Calu3 (cell line): ENCODE measurements at regions not wholly inside any gene's neighbourhood (a gene's known extent, or its start where the extent isn't known, plus 50 kb on each side); places are given as distances from the start of the nearest gene placed in this dataset.

Source experiments
- BruUV-seq: library from RNA; stranded (reverse); fragments of 400-500 nt; replicated peaks from 2 replicates; lab custom pipeline; 2021; lab: Mats Ljungman, UMichigan
- CTCF ChIA-PET: fragments of 300-600 bp; sonication (Branson Sonifier 250); formaldehyde crosslinking; loops from one replicate; lab custom pipeline; 2022; ENCODE audit warnings: antibody characterized with exemption; lab: Charles Lee
- DNase-seq: peaks from one replicate; pipeline ENCODE4 v3.0.0; 2022
- H3K27ac Mint-ChIP-seq: one replicate; pipeline ENCODE4 v1.8.0; 2022; ENCODE audit warnings: mixed read lengths; ENCODE audit not compliant: unreplicated experiment
- H3K27me3 Mint-ChIP-seq: one replicate; pipeline ENCODE4 v1.8.0; 2022; ENCODE audit warnings: mixed read lengths; ENCODE audit not compliant: unreplicated experiment
- H3K36me3 Mint-ChIP-seq: one replicate; pipeline ENCODE4 v1.8.0; 2022; ENCODE audit warnings: mild to moderate bottlenecking, moderate library complexity, mixed read lengths; ENCODE audit not compliant: insufficient read depth, unreplicated experiment
- H3K4me1 Mint-ChIP-seq: one replicate; pipeline ENCODE4 v1.8.0; 2022; ENCODE audit warnings: mild to moderate bottlenecking, low read depth, mixed read lengths; ENCODE audit not compliant: unreplicated experiment
- H3K4me3 Mint-ChIP-seq: one replicate; pipeline ENCODE4 v1.8.0; 2022; ENCODE audit warnings: mild to moderate bottlenecking, low read depth, moderate library complexity, mixed read lengths; ENCODE audit not compliant: unreplicated experiment
- H3K9me3 Mint-ChIP-seq: one replicate; pipeline ENCODE4 v1.8.0; 2022; ENCODE audit warnings: low read depth, mixed read lengths; ENCODE audit not compliant: unreplicated experiment
- intact Hi-C: fragments of 100-400 bp; cut with micrococcal nuclease; formaldehyde crosslinking; loops from one replicate; pipeline ENCODE4 v1.10.0; 2022; ENCODE audit not compliant: unreplicated experiment
- TF ChIP-seq, protein P1 (sequence below): fragments of 200-600 bp; IDR thresholded peaks from one replicate; pipeline ENCODE4 v1.8.0; 2022; ENCODE audit warnings: antibody characterized with exemption; ENCODE audit not compliant: unreplicated experiment

DNA sequence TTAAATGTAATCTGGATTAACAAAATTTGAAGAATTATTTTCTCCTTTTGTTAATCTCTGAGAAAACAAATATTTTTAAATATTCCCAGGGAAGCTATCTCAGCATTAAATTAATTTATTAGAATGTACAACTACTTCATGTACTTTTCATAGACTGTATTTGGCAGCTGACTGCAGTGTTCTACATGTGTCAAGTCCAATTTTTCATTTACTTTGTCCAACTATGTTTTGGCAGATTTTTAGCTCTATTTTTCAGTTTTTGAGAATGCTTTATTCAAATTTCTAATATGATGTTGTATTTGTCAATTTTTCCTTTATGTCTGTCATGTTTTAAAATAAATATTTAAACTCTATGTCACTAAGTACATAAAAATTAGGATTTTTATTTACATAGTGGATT, 925.1 kb downstream of the OTOL1 start:
- no peak for DNase-seq
- no peak overlapping the region for H3K4me3 Mint-ChIP-seq
- no peaks in the 10 kb centered on the region for H3K9me3 Mint-ChIP-seq
- no TSS peak for BruUV-seq
- no peaks in the 10 kb centered on the region for H3K27me3 Mint-ChIP-seq
- CTCF ChIA-PET: no interaction called here
- no peaks in the 10 kb centered on the region for H3K4me1 Mint-ChIP-seq
- H3K27ac Mint-ChIP-seq: no peak overlapping the region
- intact Hi-C loops: no loop called here
- TF ChIP-seq, protein P1, sequence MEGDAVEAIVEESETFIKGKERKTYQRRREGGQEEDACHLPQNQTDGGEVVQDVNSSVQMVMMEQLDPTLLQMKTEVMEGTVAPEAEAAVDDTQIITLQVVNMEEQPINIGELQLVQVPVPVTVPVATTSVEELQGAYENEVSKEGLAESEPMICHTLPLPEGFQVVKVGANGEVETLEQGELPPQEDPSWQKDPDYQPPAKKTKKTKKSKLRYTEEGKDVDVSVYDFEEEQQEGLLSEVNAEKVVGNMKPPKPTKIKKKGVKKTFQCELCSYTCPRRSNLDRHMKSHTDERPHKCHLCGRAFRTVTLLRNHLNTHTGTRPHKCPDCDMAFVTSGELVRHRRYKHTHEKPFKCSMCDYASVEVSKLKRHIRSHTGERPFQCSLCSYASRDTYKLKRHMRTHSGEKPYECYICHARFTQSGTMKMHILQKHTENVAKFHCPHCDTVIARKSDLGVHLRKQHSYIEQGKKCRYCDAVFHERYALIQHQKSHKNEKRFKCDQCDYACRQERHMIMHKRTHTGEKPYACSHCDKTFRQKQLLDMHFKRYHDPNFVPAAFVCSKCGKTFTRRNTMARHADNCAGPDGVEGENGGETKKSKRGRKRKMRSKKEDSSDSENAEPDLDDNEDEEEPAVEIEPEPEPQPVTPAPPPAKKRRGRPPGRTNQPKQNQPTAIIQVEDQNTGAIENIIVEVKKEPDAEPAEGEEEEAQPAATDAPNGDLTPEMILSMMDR: no peak
- H3K36me3 Mint-ChIP-seq: no peaks in the 10 kb centered on the region

DNA sequence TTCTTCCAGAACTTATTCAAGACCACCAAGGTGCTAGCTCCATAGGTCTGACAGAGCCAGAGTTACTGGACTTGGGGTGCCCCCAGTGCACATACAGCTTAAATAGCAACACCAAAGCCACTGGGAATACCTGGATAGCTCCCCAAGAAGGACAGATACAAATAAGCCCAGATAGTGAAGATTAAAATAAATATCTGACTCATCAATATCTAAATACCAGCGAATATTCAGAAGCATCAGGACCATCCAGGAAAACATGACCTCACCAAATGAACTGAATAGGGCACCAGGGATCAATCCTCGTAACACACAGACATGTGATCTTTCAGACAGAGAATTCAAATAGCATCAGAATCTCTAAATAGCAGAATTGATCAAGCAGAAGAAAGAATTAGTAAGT, 931.6 kb downstream of the OTOL1 start:
- H3K9me3 Mint-ChIP-seq: peaks cover 3% of the 10 kb centered on the region
- H3K36me3 Mint-ChIP-seq: no peaks in the 10 kb centered on the region
- no peaks in the 10 kb centered on the region for H3K4me1 Mint-ChIP-seq
- TF ChIP-seq, protein P1: no peak
- DNase-seq: no peak
- H3K27me3 Mint-ChIP-seq: no peaks in the 10 kb centered on the region
- CTCF ChIA-PET: no interaction called here
- no peak overlapping the region for H3K27ac Mint-ChIP-seq
- intact Hi-C loops: no loop called here
- no peak overlapping the region for H3K4me3 Mint-ChIP-seq
- no TSS peak for BruUV-seq

DNA sequence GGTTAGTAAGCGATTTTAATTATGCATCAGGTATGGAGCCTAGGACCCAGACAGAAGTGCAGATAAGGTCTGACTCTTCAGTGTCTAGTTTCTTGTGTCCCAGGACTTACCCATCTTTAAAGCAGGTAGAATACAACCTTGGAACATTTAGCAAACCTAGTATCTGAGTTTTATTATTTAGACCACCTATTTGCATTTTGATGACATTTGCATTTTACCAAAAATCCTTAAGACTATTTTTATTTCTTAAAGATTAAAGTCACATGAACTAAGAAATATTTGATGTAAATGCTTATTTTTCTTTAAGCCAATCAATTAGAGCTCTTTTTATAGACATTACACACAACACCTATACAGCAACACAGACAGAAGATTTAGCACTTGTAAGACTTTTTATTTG, 939.1 kb downstream of the OTOL1 start:
- TF ChIP-seq, protein P1: no peak
- Mint-ChIP-seq H3K4me3 (no peak overlapping the region), H3K36me3 (no peaks in the 10 kb centered on the region), H3K4me1 (no peaks in the 10 kb centered on the region), H3K9me3 (peaks cover 9% of the 10 kb centered on the region), H3K27ac (no peak overlapping the region), H3K27me3 (no peaks in the 10 kb centered on the region)
- CTCF ChIA-PET: no interaction called here
- intact Hi-C loops: no loop called here
- BruUV-seq: no TSS peak
- DNase-seq: no peak

- no TSS peak for BruUV-seq
- intact Hi-C loops: no loop called here
- H3K9me3 Mint-ChIP-seq: peaks cover 8% of the 10 kb centered on the region
- H3K27me3 Mint-ChIP-seq: no peaks in the 10 kb centered on the region
- TF ChIP-seq, protein P1: no peak
- no peaks in the 10 kb centered on the region for H3K4me1 Mint-ChIP-seq
- H3K27ac Mint-ChIP-seq: no peak overlapping the region
- CTCF ChIA-PET: no interaction called here
- no peak for DNase-seq
- no peaks in the 10 kb centered on the region for H3K36me3 Mint-ChIP-seq
- no peak overlapping the region for H3K4me3 Mint-ChIP-seq
These were observed 940.2 kb downstream of the OTOL1 start for GRCh38 chr3:162436826-162437225.

DNA sequence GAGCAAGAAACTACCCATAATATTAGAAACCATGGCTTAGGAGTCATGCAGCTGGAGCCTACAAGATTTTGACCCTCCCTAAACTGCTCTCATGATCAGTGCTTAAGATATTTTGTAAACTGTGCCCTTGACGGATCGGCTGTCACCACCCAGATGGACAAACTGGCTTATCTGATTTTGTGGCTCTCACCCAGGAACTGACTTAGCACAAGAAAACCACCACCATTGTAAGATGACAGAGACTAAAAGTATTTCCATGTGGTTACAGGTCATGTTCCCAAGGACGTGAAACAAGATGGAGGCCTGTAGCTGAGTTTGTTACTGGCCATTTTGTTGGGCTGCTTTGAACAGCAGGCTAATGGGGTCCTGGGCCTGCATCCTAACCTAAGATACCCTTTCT, 940.9 kb downstream of the OTOL1 start:
- DNase-seq: no peak

More for the DNA sequence above, 940.9 kb downstream of the OTOL1 start:
- intact Hi-C loops: no loop called here
- Mint-ChIP-seq H3K27ac (no peak overlapping the region), H3K9me3 (peaks cover 8% of the 10 kb centered on the region), H3K36me3 (no peaks in the 10 kb centered on the region), H3K4me3 (no peak overlapping the region), H3K27me3 (no peaks in the 10 kb centered on the region), H3K4me1 (no peaks in the 10 kb centered on the region)
- BruUV-seq: no TSS peak
- CTCF ChIA-PET: no interaction called here
- TF ChIP-seq, protein P1: no peak
